GM18909 (cell line): ENCODE measurements at regions not wholly inside any gene's neighbourhood (a gene's known extent, or its start where the extent isn't known, plus 50 kb on each side); places are given as distances from the start of the nearest gene placed in this dataset.
"Not testable (repeated sequence)": the region's sequence is repeated elsewhere in the genome, so short reads cannot be mapped to it uniquely, and the experiment has no call there.

Experiments used
- ATAC-seq: cut with Tn5 transposase; IDR thresholded peaks from one replicate; pipeline ENCODE4 v1.9.1; 2021; ENCODE audit warnings: mild to moderate bottlenecking; ENCODE audit not compliant: unreplicated experiment, poor library complexity

DNA sequence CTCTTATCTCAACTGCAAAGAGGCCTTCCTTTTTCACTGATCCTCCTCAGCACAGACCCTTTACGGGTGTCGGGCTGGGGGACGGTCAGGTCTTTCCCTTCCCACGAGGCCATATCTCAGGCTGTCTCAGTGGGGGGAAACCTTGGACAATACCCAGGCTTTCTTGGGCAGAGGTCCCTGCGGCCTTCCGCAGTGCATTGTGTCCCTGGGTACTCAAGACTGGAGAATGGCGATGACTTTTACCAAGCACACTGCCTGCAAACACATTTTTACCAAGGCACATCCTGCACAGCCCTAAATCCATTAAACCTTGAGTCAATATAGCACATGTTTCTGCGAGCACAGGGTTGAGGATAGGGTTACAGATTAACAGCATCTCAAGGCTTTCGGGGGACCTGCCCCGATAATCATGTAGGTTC, 117.8 kb downstream of the GOSR1 start:
- ATAC-seq, result not testable (repeated sequence)

GRCh38 chr17:30594223-30594952, 117.2 kb downstream of the GOSR1 start:
- no peak for ATAC-seq

- no peak for ATAC-seq
These were observed 113.0 kb downstream of the GOSR1 start for GRCh38 chr17:30590081-30590733.

DNA sequence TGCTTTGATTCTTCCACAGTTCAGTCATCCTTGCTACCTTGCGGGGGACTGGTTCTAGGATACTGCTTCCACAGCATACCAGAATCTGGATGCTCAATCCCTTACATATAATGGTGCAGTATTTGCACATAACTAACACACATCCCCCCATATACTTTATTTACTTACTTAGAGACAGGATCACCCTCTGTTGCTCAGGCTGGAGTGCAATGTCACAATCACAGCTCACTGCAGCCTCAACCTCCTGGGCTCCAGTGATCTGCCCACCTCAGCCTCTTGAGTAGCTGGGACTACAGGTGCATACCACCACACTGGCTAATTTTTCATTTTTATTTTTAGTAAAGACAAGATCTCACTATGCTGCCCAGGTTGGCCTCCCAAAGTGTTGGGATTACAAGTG, 112.2 kb downstream of the GOSR1 start:
- no peak for ATAC-seq

GRCh38 chr17:30588798-30589247, 111.6 kb downstream of the GOSR1 start:
- no peak for ATAC-seq

- ATAC-seq, result no peak
These were observed 109.8 kb downstream of the GOSR1 start for GRCh38 chr17:30586818-30587595.

DNA sequence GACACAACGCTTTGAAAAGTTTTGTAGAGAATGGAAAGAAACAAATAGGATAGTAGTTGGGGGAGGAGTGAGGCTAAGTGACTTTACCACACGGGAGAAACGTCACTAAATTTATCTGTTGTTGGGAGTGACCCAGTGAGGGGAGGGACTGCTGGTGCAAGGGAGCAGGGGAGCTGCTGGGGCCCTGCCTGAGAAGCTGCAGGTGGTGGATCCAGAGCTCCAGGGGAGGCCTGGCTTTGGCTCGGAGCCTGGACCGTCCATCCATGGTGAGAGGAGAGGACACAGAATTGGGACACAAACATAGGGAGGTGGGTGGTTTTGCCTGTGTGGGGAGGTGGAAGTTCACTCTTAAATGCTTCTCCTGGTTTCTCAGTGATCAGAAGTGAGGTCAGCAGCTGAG, 107.6 kb downstream of the GOSR1 start:
- ATAC-seq, result no peak

GRCh38 chr17:30580916-30581315, 103.7 kb downstream of the GOSR1 start:
- ATAC-seq, result no peak

- no peak for ATAC-seq
These were observed 102.6 kb downstream of the GOSR1 start for GRCh38 chr17:30579610-30580315.

GRCh38 chr17:30578015-30578717, 101.0 kb downstream of the GOSR1 start:
- ATAC-seq, result not testable (repeated sequence)
